Activated CD4-positive, alpha-beta T cell treated with anti-CD3 and anti-CD28 coated beads, Interleukin-2, Interleukin-4, amounts not matched to agents 100 ng/mL and 50 ng/mL, durations not matched to agents 16 hours and 8 hours (primary cell): ENCODE measurements at regions not wholly inside any gene's neighbourhood (a gene's known extent, or its start where the extent isn't known, plus 50 kb on each side); places are given as distances from the start of the nearest gene placed in this dataset.

Source experiments
- DNase-seq: peaks from one replicate; pipeline ENCODE4 v3.0.0-alpha.2; 2020; ENCODE audit warnings: low spot score

- no peak for DNase-seq
Measured at GRCh38 chr2:149651229-149651628, 63.7 kb upstream of the MMADHC start.

- DNase-seq = no peak
Measured at GRCh38 chr2:149650006-149650405, 62.4 kb upstream of the MMADHC start.

- DNase-seq = no peak
Measured at GRCh38 chr2:149648282-149649030, 60.9 kb upstream of the MMADHC start.

- DNase-seq = no peak
Measured at GRCh38 chr2:149645391-149645790, 57.8 kb upstream of the MMADHC start.
